ENCODE measurements at regions not wholly inside any gene's neighbourhood (a gene's known extent, or its start where the extent isn't known, plus 50 kb on each side); places are given as distances from the start of the nearest gene placed in this dataset.

GRCh38 chr1:60990714-60991090 is 91.7 kb upstream of the NFIA start:
- Mint-ChIP-seq H3K9me3 (no peaks in the 10 kb centered on the region), H3K27ac (no peak overlapping the region), H3K4me1 (peaks cover 24% of the 10 kb centered on the region), H3K27me3 (ENCODE audit: low read depth) (no peaks in the 10 kb centered on the region), H3K36me3 (no peaks in the 10 kb centered on the region), H3K4me3 (no peak overlapping the region)
- DNase-seq (ENCODE audit: low spot score) (no peak), ATAC-seq (no peak)
- ChIA-PET POLR2A (no interaction called here), CTCF (interaction anchor here (1.4 to 1.5 kb wide), 2 partner anchors 15 to 52 kb away, joined by 3 to 4 read pairs; no protein-coding TSS in a partner anchor)
- no peak for TF ChIP-seq FOXP4 (CRISPR knock-in tag; IDR thresholded peaks at IDR 0.05)
- no peak for TF ChIP-seq ZNF423 (CRISPR knock-in tag; IDR thresholded peaks at IDR 0.05)
- no peak for TF ChIP-seq CTCF (IDR thresholded peaks at IDR 0.05)
- no peak for TF ChIP-seq ARID4B (CRISPR knock-in tag; IDR thresholded peaks at IDR 0.05; ENCODE audit: borderline replicate concordance)
- no peak for TF ChIP-seq JAZF1 (CRISPR knock-in tag; IDR thresholded peaks at IDR 0.05)
- TF ChIP-seq CREB1 (CRISPR knock-in tag; IDR thresholded peaks at IDR 0.05), result no peak
- TF ChIP-seq ZMAT4 (CRISPR knock-in tag; IDR thresholded peaks at IDR 0.05), result no peak
- TF ChIP-seq ZNF263 (CRISPR knock-in tag; IDR thresholded peaks at IDR 0.05; ENCODE audit: low read depth), result no peak
- TF ChIP-seq CREM (CRISPR knock-in tag; IDR thresholded peaks at IDR 0.05), result no peak
- no peak for TF ChIP-seq CDX4 (CRISPR knock-in tag; IDR thresholded peaks at IDR 0.05; ENCODE audit: borderline replicate concordance)

- Mint-ChIP-seq H3K27ac (no peak overlapping the region), H3K36me3 (no peaks in the 10 kb centered on the region), H3K27me3 (ENCODE audit: low read depth) (no peaks in the 10 kb centered on the region; the same call in 1 of the 2 replicates), H3K9me3 (no peaks in the 10 kb centered on the region), H3K4me3 (no peak overlapping the region), H3K4me1 (peaks cover 24% of the 10 kb centered on the region)
- ChIA-PET CTCF (interaction anchor here (1.4 to 1.7 kb wide), 3 partner anchors 15 to 53 kb away, joined by 3 to 4 read pairs (median 4); no protein-coding TSS in a partner anchor), POLR2A (no interaction called here)
- no peak for DNase-seq (ENCODE audit: low spot score)
- ATAC-seq, result peak; percentile 41
- TF ChIP-seq ZMAT4 (CRISPR knock-in tag; IDR thresholded peaks at IDR 0.05), result no peak
- no peak for TF ChIP-seq ZNF425 (CRISPR knock-in tag; conservative IDR thresholded peaks at IDR 0.05)
- no peak for TF ChIP-seq ZBTB43 (CRISPR knock-in tag; IDR thresholded peaks at IDR 0.05)
- TF ChIP-seq E2F5 (CRISPR knock-in tag; IDR thresholded peaks at IDR 0.05), result no peak
- TF ChIP-seq ZNF317 (CRISPR knock-in tag; IDR thresholded peaks at IDR 0.05; ENCODE audit: borderline replicate concordance, low read depth), result no peak
These were observed 92.3 kb upstream of the NFIA start for GRCh38 chr1:60989749-60990713.
